Head of caudate nucleus (tissue), 42 donors: ENCODE measurements at regions not wholly inside any gene's neighbourhood (a gene's known extent, or its start where the extent isn't known, plus 50 kb on each side); places are given as distances from the start of the nearest gene placed in this dataset.

Experiments used
- DNase-seq, 42 donors: peaks; one replicate each; pipeline versions ENCODE4 v3.0.0 to v3.0.0-alpha.2; 2020 to 2021; ENCODE audit warnings: mixed read lengths in 7 of 42
- intact Hi-C: fragments of 100-400 bp; cut with DNase I; formaldehyde crosslinking; loops from one replicate; pipeline ENCODE4 v1.15.0; 2022

- DNase-seq: no peak
- intact Hi-C loops: no loop called here
Observed at GRCh38 chr5:73375949-73376348, 72.6 kb downstream of the FOXD1 start.

GRCh38 chr5:73375191-73375545, 73.4 kb downstream of the FOXD1 start:
- no peak for DNase-seq
- intact Hi-C loops: no loop called here

GRCh38 chr5:73374520-73375190, 73.9 kb downstream of the FOXD1 start:
- no peak for DNase-seq

GRCh38 chr5:73373814-73374510, 74.6 kb downstream of the FOXD1 start:
- DNase-seq: no peak
- intact Hi-C loops: no loop called here

More at GRCh38 chr5:73374520-73375190, 73.9 kb downstream of the FOXD1 start:
- intact Hi-C loops: no loop called here

- DNase-seq: no peak
- intact Hi-C loops: no loop called here
Observed at GRCh38 chr5:73370640-73371583, 77.7 kb downstream of the FOXD1 start.

GRCh38 chr5:73370095-73370494, 78.5 kb downstream of the FOXD1 start:
- intact Hi-C loops: no loop called here
- no peak for DNase-seq

GRCh38 chr5:73369278-73369677, 79.3 kb downstream of the FOXD1 start:
- DNase-seq: no peak
- intact Hi-C loops: no loop called here

GRCh38 chr5:73367650-73368049, 80.9 kb downstream of the FOXD1 start:
- intact Hi-C loops: no loop called here
- DNase-seq: no peak

GRCh38 chr5:73365990-73366667, 82.4 kb downstream of the FOXD1 start:
- intact Hi-C loops: no loop called here
- DNase-seq: no peak

GRCh38 chr5:73365301-73365853, 83.2 kb downstream of the FOXD1 start:
- DNase-seq: peak in 3 of 42 donors; percentile 2 to 25 (median 11)
- intact Hi-C loops: no loop called here

- intact Hi-C loops: no loop called here
- no peak for DNase-seq
Observed at GRCh38 chr5:73363911-73364730, 84.5 kb downstream of the FOXD1 start.

- intact Hi-C loops: no loop called here
- DNase-seq: no peak
Observed at GRCh38 chr5:73359395-73359794, 89.2 kb downstream of the FOXD1 start.

- DNase-seq: no peak
- intact Hi-C loops: no loop called here
Observed at GRCh38 chr5:73358366-73358765, 90.2 kb downstream of the FOXD1 start.

GRCh38 chr5:73357576-73357975, 91.0 kb downstream of the FOXD1 start:
- intact Hi-C loops: no loop called here
- no peak for DNase-seq

GRCh38 chr5:73355108-73355507, 93.5 kb downstream of the FOXD1 start:
- intact Hi-C loops: no loop called here
- no peak for DNase-seq

GRCh38 chr5:73354406-73354805, 94.2 kb downstream of the FOXD1 start:
- intact Hi-C loops: no loop called here
- DNase-seq: no peak

GRCh38 chr5:73352649-73353230, 95.8 kb downstream of the FOXD1 start:
- intact Hi-C loops: no loop called here
- no peak for DNase-seq

- no peak for DNase-seq
- intact Hi-C loops: no loop called here
Observed at GRCh38 chr5:73352243-73352642, 96.3 kb downstream of the FOXD1 start.
